ENCODE measurements at regions not wholly inside any gene's neighbourhood (a gene's known extent, or its start where the extent isn't known, plus 50 kb on each side); places are given as distances from the start of the nearest gene placed in this dataset.

GRCh38 chr5:67453111-67453905 is 256.7 kb upstream of the CD180 start:
- H3K4me3 ChIP-seq: no peak overlapping the region
- no peak for DNase-seq (ENCODE audit: low spot score)
- H3K27ac ChIP-seq: no peak overlapping the region
- TF ChIP-seq CTCF (IDR thresholded peaks at IDR 0.05): no peak

GRCh38 chr5:67451640-67452279 is 255.2 kb upstream of the CD180 start:
- no peak for TF ChIP-seq CTCF (IDR thresholded peaks at IDR 0.05)
- Histone ChIP-seq H3K27ac (no peak overlapping the region), H3K4me3 (no peak overlapping the region)
- DNase-seq (ENCODE audit: low spot score): no peak

GRCh38 chr5:67447732-67448131 is 251.1 kb upstream of the CD180 start:
- no peak for TF ChIP-seq CTCF (IDR thresholded peaks at IDR 0.05)

GRCh38 chr5:67437905-67438845 is 241.6 kb upstream of the CD180 start:
- no peak for TF ChIP-seq CTCF (IDR thresholded peaks at IDR 0.05)
- Histone ChIP-seq H3K4me3 (no peak overlapping the region), H3K27ac (no peak overlapping the region)
- no peak for DNase-seq (ENCODE audit: low spot score)

More at GRCh38 chr5:67447732-67448131, 251.1 kb upstream of the CD180 start:
- no peak overlapping the region for H3K27ac ChIP-seq
- DNase-seq (ENCODE audit: low spot score): no peak
- no peak overlapping the region for H3K4me3 ChIP-seq

- DNase-seq (ENCODE audit: low spot score): no peak
- Histone ChIP-seq H3K4me3 (no peak overlapping the region), H3K27ac (no peak overlapping the region)
- no peak for TF ChIP-seq CTCF (IDR thresholded peaks at IDR 0.05)
These were observed 238.4 kb upstream of the CD180 start for GRCh38 chr5:67435032-67435431.

- TF ChIP-seq CTCF (IDR thresholded peaks at IDR 0.05): no peak
- Histone ChIP-seq H3K27ac (no peak overlapping the region), H3K4me3 (no peak overlapping the region)
- DNase-seq (ENCODE audit: low spot score): no peak
These were observed 237.9 kb upstream of the CD180 start for GRCh38 chr5:67434466-67434865.
